ENCODE measurements at regions not wholly inside any gene's neighbourhood (a gene's known extent, or its start where the extent isn't known, plus 50 kb on each side); places are given as distances from the start of the nearest gene placed in this dataset.
"Not testable (repeated sequence)": the region's sequence is repeated elsewhere in the genome, so short reads cannot be mapped to it uniquely, and the experiment has no call there.

DNA sequence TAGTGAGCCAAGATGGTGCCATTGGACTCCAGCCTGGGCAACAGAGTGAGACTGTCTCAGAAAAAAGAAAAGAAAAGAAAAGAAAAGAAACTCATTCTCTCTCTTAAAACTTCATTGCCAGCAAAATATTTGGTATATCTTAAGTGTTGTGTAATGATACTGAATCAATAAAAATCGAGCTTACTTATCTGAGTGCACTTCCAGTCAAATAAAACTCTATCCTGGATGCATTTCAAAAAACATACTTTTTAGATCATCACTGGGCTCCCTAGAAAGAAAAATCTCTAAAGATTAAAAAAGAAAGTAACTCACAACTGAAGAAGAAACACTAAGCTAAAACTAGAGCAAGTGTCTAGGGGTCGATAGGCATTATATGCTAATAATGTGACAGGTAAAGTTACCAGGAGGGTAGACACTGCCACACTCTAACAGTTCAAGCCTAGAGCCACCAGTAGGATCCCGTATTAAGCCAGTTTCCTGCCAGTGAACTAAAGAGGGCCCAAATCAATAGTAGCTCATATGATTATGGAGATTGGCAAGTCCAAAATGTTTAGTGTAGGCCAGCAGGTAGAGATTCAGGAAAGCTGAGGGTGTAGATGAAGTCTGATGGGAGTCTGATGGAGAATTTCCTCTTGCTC is 242.1 kb upstream of the CYRIA start:
- Mint-ChIP-seq H3K4me1 (ENCODE audit: low read depth, unreplicated experiment) (no peaks in the 10 kb centered on the region), H3K9me3 (ENCODE audit: low read depth, unreplicated experiment) (peaks cover 11% of the 10 kb centered on the region), H3K4me3 (ENCODE audit: low read depth, unreplicated experiment) (no peak overlapping the region), H3K36me3 (ENCODE audit: insufficient read depth, unreplicated experiment) (no peaks in the 10 kb centered on the region), H3K27ac (ENCODE audit: unreplicated experiment) (no peak overlapping the region), H3K27me3 (ENCODE audit: unreplicated experiment) (no peaks in the 10 kb centered on the region)
- intact Hi-C loops (cut with micrococcal nuclease; ENCODE audit: unreplicated experiment) = no loop called here
- no TSS peak for BruUV-seq (replicated peaks)
- TF ChIP-seq, protein P1, sequence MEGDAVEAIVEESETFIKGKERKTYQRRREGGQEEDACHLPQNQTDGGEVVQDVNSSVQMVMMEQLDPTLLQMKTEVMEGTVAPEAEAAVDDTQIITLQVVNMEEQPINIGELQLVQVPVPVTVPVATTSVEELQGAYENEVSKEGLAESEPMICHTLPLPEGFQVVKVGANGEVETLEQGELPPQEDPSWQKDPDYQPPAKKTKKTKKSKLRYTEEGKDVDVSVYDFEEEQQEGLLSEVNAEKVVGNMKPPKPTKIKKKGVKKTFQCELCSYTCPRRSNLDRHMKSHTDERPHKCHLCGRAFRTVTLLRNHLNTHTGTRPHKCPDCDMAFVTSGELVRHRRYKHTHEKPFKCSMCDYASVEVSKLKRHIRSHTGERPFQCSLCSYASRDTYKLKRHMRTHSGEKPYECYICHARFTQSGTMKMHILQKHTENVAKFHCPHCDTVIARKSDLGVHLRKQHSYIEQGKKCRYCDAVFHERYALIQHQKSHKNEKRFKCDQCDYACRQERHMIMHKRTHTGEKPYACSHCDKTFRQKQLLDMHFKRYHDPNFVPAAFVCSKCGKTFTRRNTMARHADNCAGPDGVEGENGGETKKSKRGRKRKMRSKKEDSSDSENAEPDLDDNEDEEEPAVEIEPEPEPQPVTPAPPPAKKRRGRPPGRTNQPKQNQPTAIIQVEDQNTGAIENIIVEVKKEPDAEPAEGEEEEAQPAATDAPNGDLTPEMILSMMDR (IDR thresholded peaks at IDR 0.05; ENCODE audit: unreplicated experiment) = no peak
- no peak for DNase-seq
- CTCF ChIA-PET = no interaction called here

DNA sequence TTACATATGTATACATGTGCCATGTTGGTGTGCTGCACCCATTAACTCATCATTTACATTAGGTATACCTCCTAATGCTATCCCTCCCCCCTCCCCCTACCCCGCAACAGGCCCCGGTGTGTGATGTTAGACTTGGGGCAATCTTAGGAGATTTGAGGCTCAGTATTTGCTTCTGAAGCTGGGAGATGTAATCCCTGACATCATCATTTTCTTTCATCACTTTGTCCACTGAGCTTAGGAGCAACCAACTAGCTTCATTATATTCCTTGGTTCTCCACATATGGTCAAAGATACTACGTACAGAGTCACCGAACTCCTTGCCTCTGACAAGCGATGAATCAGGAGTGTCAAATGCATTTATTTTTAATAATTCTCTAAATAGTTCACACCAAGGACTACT is 239.7 kb upstream of the CYRIA start:
- H3K36me3 Mint-ChIP-seq (ENCODE audit: insufficient read depth, unreplicated experiment); H3K27ac Mint-ChIP-seq (ENCODE audit: unreplicated experiment); BruUV-seq (replicated peaks); intact Hi-C loops (cut with micrococcal nuclease; ENCODE audit: unreplicated experiment); H3K27me3 Mint-ChIP-seq (ENCODE audit: unreplicated experiment); DNase-seq; H3K4me1 Mint-ChIP-seq (ENCODE audit: low read depth, unreplicated experiment); H3K4me3 Mint-ChIP-seq (ENCODE audit: low read depth, unreplicated experiment): not testable (repeated sequence)
- peaks cover 13% of the 10 kb centered on the region for H3K9me3 Mint-ChIP-seq (ENCODE audit: low read depth, unreplicated experiment)
- CTCF ChIA-PET = interaction anchor here (0.6 kb wide), 1 partner anchor 1056 kb away, joined by 4 read pairs; no protein-coding TSS in a partner anchor

DNA sequence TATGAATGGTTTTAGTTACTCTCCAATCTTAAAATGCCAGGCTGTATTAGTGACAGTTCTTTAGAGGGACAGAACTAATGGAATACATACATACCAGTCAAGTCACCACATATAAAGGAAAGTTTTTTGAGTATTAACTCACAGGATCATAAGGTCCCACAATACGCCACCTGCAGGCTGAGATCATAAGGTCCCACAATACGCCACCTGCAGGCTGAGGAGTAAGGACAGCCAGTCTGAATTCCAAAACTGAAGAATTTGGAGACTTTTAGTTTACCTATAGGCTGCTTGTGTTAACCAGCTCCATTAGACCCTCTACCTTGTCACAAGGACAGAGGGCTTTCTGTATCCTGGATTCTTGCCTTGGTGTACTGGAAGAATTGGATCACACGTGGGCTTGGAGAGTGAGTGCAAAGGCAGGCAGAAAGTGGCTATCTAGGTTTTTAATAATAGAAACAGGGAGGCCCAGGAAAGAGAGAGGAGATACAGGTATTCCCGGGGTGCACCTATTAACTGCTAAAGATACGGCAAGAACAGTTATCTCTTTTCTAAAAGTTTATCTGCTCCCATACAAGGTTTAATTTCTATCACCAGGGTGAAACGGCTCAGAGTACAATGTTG is 234.9 kb upstream of the CYRIA start:
- Mint-ChIP-seq H3K9me3 (ENCODE audit: low read depth, unreplicated experiment) (peaks cover 8% of the 10 kb centered on the region), H3K27ac (ENCODE audit: unreplicated experiment) (no peak overlapping the region), H3K36me3 (ENCODE audit: insufficient read depth, unreplicated experiment) (no peaks in the 10 kb centered on the region), H3K4me1 (ENCODE audit: low read depth, unreplicated experiment) (no peaks in the 10 kb centered on the region), H3K27me3 (ENCODE audit: unreplicated experiment) (no peaks in the 10 kb centered on the region), H3K4me3 (ENCODE audit: low read depth, unreplicated experiment) (no peak overlapping the region)
- TF ChIP-seq, protein P1 (IDR thresholded peaks at IDR 0.05; ENCODE audit: unreplicated experiment) = peak; percentile 20
- no TSS peak for BruUV-seq (replicated peaks)
- intact Hi-C loops (cut with micrococcal nuclease; ENCODE audit: unreplicated experiment) = loop anchor here (5.0 kb wide), 1 partner anchor 128 kb away; no protein-coding TSS in a partner anchor
- CTCF ChIA-PET = no interaction called here
- DNase-seq = peak; percentile 4

DNA sequence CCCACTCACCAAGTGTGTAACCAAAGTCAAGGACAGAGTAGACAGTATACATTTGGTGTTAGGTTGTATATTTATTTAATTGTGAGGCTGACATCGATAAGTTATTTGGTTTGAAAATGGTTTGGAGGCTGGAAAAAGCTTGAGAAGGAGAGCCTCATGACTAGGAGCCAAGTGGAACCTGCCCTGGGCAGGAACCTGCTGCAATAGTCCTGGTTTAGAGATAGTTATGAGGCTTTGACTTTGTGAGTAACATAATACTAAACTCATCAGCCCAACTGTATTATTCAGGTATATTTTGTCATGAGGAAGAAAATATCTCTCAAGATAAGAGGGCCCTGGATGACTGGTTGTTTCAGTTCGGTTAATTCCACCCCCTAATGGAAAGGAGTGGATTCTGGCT is 234.3 kb upstream of the CYRIA start:
- intact Hi-C loops (cut with micrococcal nuclease; ENCODE audit: unreplicated experiment) = loop anchor here (5.0 kb wide), 1 partner anchor 128 kb away; no protein-coding TSS in a partner anchor
- Mint-ChIP-seq H3K36me3 (ENCODE audit: insufficient read depth, unreplicated experiment) (no peaks in the 10 kb centered on the region), H3K9me3 (ENCODE audit: low read depth, unreplicated experiment) (peaks cover 8% of the 10 kb centered on the region), H3K27ac (ENCODE audit: unreplicated experiment) (no peak overlapping the region), H3K4me3 (ENCODE audit: low read depth, unreplicated experiment) (no peak overlapping the region), H3K27me3 (ENCODE audit: unreplicated experiment) (no peaks in the 10 kb centered on the region), H3K4me1 (ENCODE audit: low read depth, unreplicated experiment) (no peaks in the 10 kb centered on the region)
- DNase-seq = no peak
- CTCF ChIA-PET = no interaction called here
- TF ChIP-seq, protein P1 (IDR thresholded peaks at IDR 0.05; ENCODE audit: unreplicated experiment) = no peak
- no TSS peak for BruUV-seq (replicated peaks)

DNA sequence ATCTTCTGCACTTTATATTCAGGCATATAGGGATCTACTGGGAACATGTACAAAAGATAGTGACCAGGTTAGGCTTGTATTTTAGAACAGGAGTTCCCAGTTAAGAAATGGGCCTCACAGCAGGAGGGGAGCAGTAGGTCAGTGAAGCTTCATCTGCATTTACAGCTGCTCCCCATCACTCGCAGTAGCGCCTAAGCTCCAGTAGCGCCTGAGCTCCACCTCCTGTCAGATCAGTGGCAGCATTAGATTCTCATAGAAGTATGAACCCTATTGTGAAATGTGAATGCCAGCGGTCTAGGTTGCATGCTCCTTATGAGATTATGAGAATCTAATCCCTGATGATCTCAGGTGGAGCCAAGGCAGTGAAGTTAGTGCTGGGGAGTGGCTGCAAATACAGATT is 224.4 kb upstream of the CYRIA start:
- CTCF ChIA-PET = interaction anchor here (0.7 kb wide), 1 partner anchor 1654 kb away, joined by 3 read pairs; no protein-coding TSS in a partner anchor
- H3K27me3 Mint-ChIP-seq (ENCODE audit: unreplicated experiment) = no peaks in the 10 kb centered on the region
- H3K27ac Mint-ChIP-seq (ENCODE audit: unreplicated experiment) = no peak overlapping the region

More for the DNA sequence above, 224.4 kb upstream of the CYRIA start:
- H3K9me3 Mint-ChIP-seq (ENCODE audit: low read depth, unreplicated experiment) = peaks cover 2% of the 10 kb centered on the region
- TF ChIP-seq, protein P1 (IDR thresholded peaks at IDR 0.05; ENCODE audit: unreplicated experiment) = no peak
- H3K4me3 Mint-ChIP-seq (ENCODE audit: low read depth, unreplicated experiment) = no peak overlapping the region
- no peaks in the 10 kb centered on the region for H3K36me3 Mint-ChIP-seq (ENCODE audit: insufficient read depth, unreplicated experiment)
- H3K4me1 Mint-ChIP-seq (ENCODE audit: low read depth, unreplicated experiment) = no peaks in the 10 kb centered on the region
- no TSS peak for BruUV-seq (replicated peaks)
- intact Hi-C loops (cut with micrococcal nuclease; ENCODE audit: unreplicated experiment) = no loop called here
- DNase-seq = no peak
